Globus pallidus (tissue), 1 donor: ENCODE measurements at regions not wholly inside any gene's neighbourhood (a gene's known extent, or its start where the extent isn't known, plus 50 kb on each side); places are given as distances from the start of the nearest gene placed in this dataset.

Experiments used
- DNase-seq: peaks from one replicate; pipeline ENCODE4 v3.0.0-alpha.2; 2015; ENCODE audit warnings: low spot score

GRCh38 chr2:217475791-217476190 is 527.0 kb downstream of the TNS1 start:
- DNase-seq, result no peak

DNA sequence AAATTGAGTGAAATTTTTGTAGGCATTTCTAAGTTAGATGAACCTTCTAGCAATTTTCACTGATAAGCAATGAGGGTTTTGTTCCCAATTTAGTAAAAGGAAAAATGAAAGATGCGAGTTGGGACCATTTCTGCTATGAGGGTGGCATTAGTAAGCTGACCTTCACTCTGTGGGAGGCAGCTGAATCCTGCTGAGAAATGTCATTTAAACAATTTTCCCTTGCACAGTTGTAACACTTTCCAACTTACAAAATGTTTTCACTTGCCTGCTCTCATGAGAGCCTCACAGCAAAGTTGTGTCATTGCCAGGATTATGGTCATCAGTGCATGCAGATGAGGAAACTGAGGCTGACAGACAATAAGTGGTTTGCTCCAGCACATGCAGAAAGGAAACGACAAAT is 527.7 kb downstream of the TNS1 start:
- no peak for DNase-seq

DNA sequence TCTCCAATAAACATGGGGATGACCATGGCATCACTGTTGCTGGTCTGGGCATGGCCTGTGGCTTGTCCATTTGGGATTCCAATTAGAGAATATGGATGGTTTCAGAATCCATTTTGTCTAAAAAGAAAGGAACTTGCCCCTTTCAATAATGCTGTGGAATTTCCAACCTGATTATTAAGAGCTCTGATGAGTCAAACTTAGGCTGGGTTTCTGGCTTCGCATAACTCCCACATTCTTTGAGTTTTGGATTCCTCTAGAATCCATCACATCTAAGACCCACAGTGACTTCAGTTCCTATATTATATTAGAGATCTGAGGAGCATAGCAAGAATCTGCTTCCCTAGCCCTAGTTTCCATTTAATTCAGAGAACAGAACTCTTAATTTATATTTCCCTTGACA is 531.5 kb downstream of the TNS1 start:
- DNase-seq, result no peak

DNA sequence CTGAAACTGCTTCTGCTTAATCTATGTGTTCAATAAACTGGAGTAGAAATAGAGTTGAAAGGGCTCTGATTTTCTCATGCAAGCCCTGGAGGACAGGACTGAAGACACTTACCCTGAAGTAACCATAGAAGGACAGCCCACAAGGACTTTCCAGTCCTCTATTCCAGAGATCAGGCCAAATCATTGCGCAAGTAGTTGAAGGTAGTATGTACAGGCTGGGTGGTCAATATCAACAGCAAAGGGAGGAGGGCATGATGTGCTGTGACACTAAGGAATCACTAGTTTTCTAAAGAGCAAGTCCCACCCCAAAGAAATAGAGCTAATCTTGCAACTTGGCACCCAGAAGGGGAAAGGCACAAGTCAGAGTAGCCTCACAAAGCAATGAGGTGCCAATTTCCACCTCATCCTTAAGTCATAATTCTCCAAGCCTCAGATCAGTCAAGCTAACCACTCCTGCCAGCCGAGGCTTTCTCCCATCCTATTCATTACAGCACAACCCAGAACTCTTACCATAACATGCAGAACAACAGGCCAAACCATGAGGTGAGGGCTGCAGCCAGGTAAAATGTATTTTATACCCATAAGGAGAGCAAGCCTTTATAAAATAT is 533.5 kb downstream of the TNS1 start:
- no peak for DNase-seq

GRCh38 chr2:217468042-217468830 is 534.6 kb downstream of the TNS1 start:
- no peak for DNase-seq

DNA sequence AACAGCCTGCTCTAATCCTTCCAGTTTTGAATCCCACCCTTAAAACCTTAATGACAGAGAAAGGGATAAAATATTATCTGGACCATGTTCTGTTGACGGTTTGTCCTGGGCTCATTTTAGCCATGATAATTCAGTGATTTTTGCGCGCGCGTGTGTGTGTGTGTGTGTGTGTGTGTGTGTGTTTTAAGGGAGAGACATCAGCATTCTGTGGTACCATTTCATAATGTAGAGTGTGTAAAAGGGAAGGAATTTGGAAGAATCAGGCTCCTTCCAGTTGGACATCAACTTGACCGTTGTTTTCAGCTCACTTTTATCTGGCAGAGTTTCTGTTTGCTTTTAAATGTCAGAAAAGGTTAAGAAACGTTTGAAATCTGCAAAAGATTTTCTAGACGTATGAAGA is 535.5 kb downstream of the TNS1 start:
- no peak for DNase-seq

- no peak for DNase-seq
These were observed 536.0 kb downstream of the TNS1 start for GRCh38 chr2:217466805-217467204.

GRCh38 chr2:217466104-217466503 is 536.7 kb downstream of the TNS1 start:
- no peak for DNase-seq

- no peak for DNase-seq
These were observed 537.7 kb downstream of the TNS1 start for GRCh38 chr2:217465100-217465499.

- DNase-seq, result no peak
These were observed 539.3 kb downstream of the TNS1 start for GRCh38 chr2:217463402-217464075.

DNA sequence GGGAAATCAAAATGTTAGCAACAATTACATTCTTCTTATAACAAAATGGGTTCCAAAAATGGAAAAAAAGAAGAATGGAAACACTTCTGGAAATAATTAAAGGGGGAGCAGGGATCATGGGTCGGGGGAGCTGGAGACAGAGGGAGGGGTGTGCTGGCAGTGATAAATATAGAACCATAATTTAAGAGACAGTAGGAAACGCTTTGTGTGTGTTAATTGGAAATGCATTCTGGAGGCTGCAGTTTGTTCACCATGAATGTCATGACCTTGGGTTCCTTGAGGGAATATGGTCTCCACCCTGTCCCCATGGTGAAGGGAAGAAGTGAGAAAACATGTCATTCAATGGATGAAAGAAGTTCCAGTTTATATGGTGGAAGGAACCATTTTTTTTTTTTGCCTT is 540.7 kb downstream of the TNS1 start:
- DNase-seq, result no peak

DNA sequence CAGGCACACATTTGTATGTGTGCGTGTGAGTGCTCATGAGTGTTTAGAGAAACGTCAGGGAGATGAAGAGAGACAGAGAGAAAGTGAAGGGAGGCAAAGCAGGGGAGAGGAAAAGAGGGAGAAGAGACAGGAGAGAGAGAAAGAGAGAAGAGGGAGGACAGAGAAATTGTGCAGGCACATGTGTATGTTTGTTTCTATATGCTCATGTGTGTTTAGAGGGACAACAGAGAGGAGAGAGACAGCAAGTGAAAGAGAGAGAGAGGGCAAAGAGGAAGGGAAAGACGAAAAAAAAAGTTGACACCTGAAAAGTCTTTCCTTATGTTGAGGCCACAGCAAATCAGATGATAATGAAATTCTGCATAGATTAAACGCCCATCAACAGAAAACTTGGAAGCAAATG is 541.1 kb downstream of the TNS1 start:
- DNase-seq, result no peak

- no peak for DNase-seq
These were observed 543.0 kb downstream of the TNS1 start for GRCh38 chr2:217459680-217460405.

DNA sequence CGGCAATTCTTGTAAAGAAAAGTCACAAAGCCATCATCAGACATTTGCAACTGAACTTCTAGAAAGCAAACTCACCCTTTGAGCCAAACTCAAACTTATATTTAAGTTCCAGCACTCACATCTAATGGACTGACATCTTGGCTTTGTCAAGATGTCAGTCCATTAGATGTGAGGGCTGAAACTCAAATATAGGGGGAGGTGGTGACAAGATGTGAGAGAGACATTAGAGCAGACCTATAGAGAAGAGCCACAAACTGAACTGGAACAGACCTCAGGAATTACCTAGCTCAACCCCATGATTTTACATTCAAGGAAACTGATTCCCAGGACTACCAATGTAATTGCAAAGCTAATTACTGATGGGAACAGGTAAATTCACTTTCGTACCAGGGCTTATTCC is 543.8 kb downstream of the TNS1 start:
- DNase-seq, result no peak

DNA sequence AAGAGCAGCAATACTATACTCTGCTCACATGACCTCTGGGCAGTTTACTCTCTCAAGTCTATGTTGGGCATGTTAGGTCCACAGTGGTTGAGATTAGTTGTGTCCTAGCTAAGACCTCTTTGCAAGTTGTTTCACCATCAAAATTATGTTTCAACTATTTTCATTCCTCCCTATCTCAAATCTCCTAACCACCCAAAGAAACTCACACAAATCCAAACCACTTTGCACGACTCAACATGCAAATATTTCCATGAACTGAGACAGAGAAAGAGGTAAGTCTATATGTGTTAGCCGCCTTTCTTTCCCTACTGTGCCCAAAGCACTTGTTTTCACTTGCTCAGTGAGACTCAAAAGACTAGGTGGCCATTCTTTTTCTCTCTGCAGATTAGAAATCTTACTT is 546.8 kb downstream of the TNS1 start:
- DNase-seq, result no peak

DNA sequence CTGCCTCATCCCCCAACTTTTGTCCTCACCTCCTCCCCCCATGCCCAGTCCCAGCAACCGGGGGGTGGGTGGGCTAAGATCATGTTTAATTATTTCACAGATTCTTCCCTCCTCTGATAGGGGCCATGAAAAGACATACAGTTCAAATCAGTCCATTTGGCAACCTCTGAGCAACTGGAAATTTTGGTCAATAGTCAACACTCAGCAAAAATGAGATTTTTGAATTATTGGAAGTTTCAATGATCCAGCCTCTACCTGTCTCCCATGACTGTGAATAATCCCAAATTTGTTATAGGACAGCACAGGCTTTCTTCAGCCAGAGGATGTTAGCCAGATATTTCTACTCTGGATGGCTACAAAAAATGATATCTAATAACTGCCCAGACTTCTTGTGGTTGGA is 549.9 kb downstream of the TNS1 start:
- DNase-seq, result no peak

GRCh38 chr2:217451666-217452065 is 551.1 kb downstream of the TNS1 start:
- DNase-seq, result no peak

- no peak for DNase-seq
These were observed 553.4 kb downstream of the TNS1 start for GRCh38 chr2:217449444-217449843.

DNA sequence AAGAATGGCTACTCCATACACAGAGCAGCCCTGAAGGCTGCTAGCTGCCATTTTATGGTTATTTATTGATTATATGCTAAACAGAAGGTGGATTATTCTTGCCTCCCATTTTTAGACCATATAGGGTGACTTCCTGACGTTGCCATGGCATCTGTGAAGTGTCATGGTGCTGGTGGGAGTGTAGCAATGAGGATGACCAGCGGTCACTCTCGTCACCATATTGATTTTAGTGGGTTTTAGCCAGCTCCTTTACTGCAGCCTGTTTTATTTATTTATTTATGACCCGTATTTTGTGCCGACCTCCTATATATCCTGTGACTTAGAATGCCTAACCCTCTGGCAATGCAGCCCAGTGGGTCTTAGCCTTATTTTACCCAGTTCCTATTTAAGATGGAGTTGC is 553.9 kb downstream of the TNS1 start:
- DNase-seq, result no peak

DNA sequence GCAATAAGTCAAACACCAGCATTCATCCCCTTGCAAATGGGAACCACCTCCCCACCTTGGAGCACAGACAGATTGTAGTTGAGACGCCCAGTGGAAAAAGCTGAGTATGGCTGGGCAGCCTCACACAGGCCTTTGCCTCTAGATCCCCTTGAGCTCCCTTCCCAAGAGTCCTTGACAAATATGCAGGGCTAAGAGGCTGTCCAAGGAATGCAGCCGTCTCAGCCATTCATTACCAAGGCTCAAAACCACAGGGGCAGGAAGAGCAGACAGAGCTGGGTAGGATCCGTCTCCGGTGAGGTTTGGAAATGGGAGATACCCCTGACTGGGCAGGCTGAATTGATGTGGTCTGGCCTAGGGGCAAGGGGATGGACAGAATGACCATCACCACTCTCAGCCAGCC is 557.1 kb downstream of the TNS1 start:
- DNase-seq, result no peak

DNA sequence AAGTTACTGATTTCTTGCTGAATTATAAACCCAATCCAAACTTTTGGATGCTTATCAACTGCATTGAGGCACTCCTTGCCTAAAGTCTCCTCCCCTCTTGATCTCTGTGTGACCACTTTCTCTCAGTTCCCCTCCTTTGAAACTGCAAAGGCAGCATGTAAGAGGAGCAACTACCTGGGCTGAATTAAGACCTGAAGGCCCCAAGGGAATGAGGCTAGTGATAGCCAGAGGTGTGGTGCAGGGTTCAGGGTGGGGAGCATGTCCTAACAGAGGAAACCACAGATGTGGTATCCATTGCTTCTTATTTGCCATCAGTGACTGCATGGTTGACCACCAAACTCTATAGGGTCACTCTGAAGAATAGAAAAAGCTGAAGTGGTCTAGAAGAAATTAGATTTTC is 557.9 kb downstream of the TNS1 start:
- DNase-seq, result no peak

- DNase-seq, result no peak
These were observed 558.3 kb downstream of the TNS1 start for GRCh38 chr2:217444509-217444908.

DNA sequence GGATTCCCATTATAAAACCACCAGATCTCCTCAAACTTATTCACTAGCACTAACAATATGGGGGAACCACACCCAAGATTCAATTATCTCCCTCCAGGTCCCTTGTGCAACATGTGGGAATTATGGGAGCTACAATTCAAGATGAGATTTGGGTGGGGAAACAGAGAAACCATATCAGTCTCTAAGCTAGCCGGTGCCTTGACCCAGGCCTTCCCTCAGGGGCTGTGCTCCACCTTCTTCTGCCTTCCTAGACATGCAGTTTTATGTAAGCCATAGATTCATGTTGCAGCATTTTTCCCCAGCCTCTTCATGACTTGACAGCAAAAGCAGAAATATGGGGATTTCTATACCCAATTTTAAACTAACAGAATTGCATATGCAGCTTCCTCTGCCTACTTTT is 559.2 kb downstream of the TNS1 start:
- no peak for DNase-seq
